AG04450 (cell line): ENCODE measurements at regions not wholly inside any gene's neighbourhood (a gene's known extent, or its start where the extent isn't known, plus 50 kb on each side); places are given as distances from the start of the nearest gene placed in this dataset.
"Not testable (repeated sequence)": the region's sequence is repeated elsewhere in the genome, so short reads cannot be mapped to it uniquely, and the experiment has no call there.

Source experiments
- CTCF ChIA-PET: fragments of 300-600, 350-600 bp; formaldehyde crosslinking; extraction: SDS; loops from one replicate; lab custom pipeline; 2022; ENCODE audit warnings: antibody characterized with exemption, inconsistent platforms; lab: Charles Lee
- POLR2A ChIA-PET: fragments of 350-600 bp; formaldehyde crosslinking; extraction: SDS; loops from one replicate; lab custom pipeline; 2021; ENCODE audit warnings: antibody characterized with exemption, inconsistent platforms; lab: Yijun Ruan, JAX
- DNase-seq: peaks from one replicate; pipeline ENCODE4 v3.0.0-alpha.2; 2011; ENCODE audit warnings: low read depth, low spot score
- H3K27ac ChIP-seq: one replicate; pipeline ENCODE4 v1.5.1; 2012; ENCODE audit warnings: low read depth, low read length, control low read depth
- H3K27me3 ChIP-seq: one replicate; pipeline ENCODE4 v1.6.0; 2012; ENCODE audit warnings: low read length; ENCODE audit not compliant: control insufficient read depth, insufficient read depth
- H3K4me3 ChIP-seq: 2 replicates; pipeline ENCODE4 v1.5.1; 2011; ENCODE audit warnings: mild to moderate bottlenecking, low read depth, low read length, control low read depth
- H3K9me3 ChIP-seq: 2 replicates; pipeline ENCODE4 v1.5.1; 2012; ENCODE audit warnings: low read length; ENCODE audit not compliant: control insufficient read depth, insufficient read depth
- TF ChIP-seq, protein P1 (sequence below): IDR thresholded peaks from 2 replicates; pipeline ENCODE4 v1.5.1; 2011; ENCODE audit warnings: low read depth, low read length, control low read depth, inconsistent platforms

DNA sequence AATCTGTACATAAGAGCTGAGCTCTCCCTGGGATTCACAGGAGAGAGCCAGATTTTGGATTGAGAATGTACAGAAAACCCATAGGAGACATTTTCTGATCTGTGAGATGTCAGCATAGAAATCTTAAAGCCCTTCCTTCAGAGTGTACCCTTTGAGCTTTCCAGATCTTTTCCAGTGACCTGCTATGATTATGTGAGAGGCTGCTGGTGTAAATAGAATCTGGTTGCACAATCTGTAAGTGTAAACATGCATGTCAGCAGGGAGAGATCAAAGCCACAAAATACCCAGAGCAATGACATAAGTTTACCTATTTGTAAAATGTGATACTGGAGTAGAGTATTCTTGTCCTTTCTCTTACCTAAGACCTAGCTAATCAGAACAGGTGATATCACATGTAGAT, 471.9 kb downstream of the FOXD4L5 start:
- POLR2A ChIA-PET, DNase-seq, H3K27ac ChIP-seq, H3K4me3 ChIP-seq, H3K27me3 ChIP-seq, H3K9me3 ChIP-seq, CTCF ChIA-PET: not testable (repeated sequence)

DNA sequence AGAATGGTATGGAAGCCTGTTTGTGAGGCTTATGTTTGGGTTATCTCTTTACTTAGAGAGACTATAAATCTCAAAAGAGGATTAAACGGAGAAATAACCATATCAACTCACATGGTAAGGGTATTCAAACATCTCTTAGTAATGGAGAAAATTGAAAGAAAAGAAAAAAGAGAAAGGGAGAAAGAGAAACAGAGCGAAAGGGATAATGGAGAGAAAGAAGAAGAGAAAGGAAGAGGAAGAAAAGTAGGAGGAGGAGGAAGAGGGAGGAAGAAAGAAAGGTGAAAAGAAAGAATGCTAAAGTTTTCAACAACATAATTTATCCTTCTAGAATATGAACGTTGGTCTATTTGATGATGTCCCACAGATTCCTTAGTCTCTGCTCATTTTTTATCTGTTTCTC, 506.3 kb downstream of the FOXD4L5 start:
- H3K9me3 ChIP-seq, POLR2A ChIA-PET, H3K27ac ChIP-seq, CTCF ChIA-PET, DNase-seq, H3K4me3 ChIP-seq, H3K27me3 ChIP-seq: not testable (repeated sequence)

DNA sequence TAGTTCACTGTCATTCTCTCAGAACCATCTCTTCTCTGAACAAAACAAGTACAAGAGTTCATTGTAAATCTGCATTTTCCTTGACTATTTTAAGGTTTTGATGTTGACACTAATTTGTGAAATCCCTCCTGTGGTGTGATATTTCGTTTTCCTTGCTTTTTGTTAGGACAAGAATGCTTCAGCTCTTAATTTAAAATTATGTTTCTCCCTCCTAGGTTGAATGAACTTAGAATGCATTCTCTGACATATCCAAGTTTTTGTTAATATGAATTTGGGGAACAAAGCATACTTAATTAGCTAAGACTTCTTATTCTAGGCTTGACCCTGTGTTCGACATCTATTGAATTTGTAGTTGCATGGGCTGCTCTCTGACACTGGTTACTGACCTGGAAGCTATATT, 508.7 kb downstream of the FOXD4L5 start:
- POLR2A ChIA-PET, H3K27me3 ChIP-seq, H3K9me3 ChIP-seq, DNase-seq, H3K27ac ChIP-seq, CTCF ChIA-PET, H3K4me3 ChIP-seq: not testable (repeated sequence)

DNA sequence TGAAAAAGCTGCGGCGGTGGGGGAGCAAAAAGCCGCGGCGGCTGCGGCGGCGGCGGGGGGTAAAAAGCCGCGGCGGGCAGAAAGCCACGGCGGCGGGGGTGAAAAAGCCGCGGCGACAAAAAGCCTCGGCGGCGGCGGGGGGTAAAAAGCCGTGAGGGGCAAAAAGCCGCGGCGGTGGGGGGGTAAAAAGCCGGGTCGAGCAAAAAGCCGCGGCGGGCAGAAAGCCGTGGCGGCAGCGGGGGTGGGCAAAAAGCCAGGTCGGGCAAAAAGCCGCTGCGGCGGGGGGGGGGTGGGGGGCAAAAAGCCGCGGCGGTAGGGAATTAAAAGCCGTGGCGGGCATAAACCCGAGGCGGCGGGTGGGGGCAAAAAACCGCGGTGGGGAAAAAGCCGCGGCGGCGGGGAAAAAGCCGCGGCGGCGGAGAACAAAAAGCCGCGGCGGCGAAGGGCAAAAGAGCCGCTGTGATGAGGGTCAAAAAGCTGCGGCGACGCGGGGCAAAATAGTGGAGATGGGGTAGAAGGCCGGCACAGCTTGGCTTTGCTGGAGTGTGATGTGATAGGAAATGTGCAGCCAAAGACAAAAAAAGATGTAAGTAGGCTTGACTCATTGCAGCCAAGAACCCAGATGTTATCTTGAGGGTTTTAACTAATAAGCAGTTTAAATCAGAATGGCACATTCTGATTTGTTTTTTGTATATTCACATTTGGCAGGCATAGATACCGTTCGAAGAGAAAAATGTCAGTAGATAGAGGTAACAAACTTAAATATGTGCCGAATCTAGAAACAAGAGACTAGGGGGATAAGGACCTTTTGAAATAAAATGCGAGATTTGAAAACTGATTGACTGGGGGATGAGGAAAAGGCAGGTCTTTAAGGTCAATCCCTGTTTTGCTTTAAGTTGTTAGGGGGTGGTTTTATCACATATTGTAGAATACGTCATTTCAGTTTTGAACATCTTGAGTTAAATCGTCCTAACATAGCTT, 509.9 kb downstream of the FOXD4L5 start:
- H3K4me3 ChIP-seq, DNase-seq, H3K27me3 ChIP-seq, POLR2A ChIA-PET, CTCF ChIA-PET, H3K9me3 ChIP-seq, H3K27ac ChIP-seq: not testable (repeated sequence)

DNA sequence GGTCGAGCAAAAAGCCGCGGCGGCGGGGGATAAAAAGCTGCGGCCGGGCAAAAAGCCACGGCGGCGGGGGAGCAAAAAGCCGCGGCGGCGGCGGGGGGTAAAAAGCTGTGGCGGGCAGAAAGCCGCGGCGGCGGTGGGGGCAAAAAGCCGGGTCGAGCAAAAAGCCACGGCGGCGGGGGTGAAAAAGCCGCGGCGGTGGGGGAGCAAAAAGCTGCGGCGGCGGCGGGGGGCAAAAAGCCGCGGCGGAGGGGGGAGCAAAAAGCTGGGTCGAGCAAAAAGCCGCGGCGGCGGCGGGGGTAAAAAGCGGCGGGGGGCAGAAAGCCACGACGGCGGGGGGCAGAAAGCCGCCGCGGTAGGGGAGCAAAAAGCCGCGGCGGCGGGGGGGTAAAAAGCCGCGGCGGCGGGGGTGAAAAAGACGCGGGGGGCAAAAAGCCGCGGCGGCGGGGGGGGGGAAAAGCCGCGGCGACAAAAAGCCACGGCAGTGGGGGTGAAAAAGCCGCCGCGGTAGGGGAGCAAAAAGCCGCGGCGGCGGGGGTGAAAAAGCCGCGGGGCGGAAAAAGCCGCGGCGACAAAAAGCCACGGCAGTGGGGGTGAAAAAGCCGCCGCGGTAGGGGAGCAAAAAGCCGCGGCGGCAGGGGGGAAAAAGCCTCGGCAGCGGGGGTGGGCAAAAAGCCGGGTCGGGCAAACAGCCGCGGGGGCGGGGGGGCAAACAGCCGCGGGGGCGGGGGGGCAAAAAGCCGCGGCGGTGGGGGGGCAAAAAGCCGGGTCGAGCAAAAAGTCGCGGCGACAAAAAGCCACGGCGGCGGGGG, 510.8 kb downstream of the FOXD4L5 start:
- DNase-seq, H3K27ac ChIP-seq, H3K4me3 ChIP-seq, H3K27me3 ChIP-seq, H3K9me3 ChIP-seq, CTCF ChIA-PET, POLR2A ChIA-PET: not testable (repeated sequence)

DNA sequence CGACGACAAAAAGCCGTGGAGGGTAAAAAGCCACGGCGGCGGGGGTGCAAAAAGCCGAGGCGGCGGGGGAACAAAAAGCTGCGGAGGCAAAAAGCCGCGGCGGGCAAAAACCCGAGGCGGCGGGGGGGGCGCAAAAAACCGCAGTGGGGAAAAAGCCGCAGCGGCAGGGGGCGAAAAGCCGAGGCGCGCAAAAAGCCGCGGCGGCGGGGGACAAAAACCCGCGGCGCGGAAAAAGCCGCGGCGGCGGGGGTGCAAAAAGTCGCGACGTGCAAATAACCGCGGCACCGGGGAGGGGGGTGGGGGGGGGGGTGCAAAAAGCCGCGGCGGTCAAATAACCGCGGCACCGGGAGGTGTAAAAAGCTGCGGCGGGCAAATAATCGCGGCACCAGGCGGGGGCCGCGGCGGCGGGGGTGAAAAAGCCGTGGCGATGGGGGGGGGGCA, 511.5 kb downstream of the FOXD4L5 start:
- DNase-seq, result no peak
- H3K9me3 ChIP-seq, result no peaks in the 10 kb centered on the region
- H3K27ac ChIP-seq, result no peak overlapping the region
- ChIA-PET POLR2A (no interaction called here), CTCF (no interaction called here)
- H3K4me3 ChIP-seq, result peak overlapping the region; percentile 10; the same call in 1 of the 2 replicates
- no peaks in the 10 kb centered on the region for H3K27me3 ChIP-seq
- TF ChIP-seq, protein P1, sequence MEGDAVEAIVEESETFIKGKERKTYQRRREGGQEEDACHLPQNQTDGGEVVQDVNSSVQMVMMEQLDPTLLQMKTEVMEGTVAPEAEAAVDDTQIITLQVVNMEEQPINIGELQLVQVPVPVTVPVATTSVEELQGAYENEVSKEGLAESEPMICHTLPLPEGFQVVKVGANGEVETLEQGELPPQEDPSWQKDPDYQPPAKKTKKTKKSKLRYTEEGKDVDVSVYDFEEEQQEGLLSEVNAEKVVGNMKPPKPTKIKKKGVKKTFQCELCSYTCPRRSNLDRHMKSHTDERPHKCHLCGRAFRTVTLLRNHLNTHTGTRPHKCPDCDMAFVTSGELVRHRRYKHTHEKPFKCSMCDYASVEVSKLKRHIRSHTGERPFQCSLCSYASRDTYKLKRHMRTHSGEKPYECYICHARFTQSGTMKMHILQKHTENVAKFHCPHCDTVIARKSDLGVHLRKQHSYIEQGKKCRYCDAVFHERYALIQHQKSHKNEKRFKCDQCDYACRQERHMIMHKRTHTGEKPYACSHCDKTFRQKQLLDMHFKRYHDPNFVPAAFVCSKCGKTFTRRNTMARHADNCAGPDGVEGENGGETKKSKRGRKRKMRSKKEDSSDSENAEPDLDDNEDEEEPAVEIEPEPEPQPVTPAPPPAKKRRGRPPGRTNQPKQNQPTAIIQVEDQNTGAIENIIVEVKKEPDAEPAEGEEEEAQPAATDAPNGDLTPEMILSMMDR, result no peak

DNA sequence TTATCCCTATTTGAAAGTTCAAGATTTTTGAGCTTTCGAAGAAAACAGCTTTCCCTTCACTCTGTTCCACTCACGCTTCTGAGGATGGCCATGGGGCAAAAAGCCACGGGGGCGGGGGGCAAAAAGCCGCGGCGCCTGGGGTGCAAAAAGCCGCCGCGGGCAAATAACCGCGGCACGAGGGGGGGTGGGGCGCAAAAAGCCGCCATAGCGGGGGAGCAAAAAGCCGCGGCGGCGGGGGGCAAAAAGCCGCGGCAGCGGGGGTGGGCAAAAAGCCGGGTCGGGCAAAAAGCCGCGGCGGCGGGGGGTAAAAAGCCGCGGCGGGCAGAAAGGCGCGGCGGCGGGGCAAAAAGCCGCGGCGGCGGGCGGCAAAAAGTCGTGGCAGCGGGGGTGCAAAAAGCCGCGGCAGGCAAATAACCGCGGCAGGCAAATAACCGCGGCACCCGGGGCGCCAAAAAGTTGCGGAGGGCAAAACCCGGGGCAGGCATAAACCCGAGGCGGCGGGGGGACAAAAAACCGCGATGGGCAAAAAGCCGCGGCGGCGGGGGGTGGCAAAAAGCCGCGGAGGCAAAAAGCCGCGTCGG, 512.2 kb downstream of the FOXD4L5 start:
- H3K27me3 ChIP-seq, H3K27ac ChIP-seq, DNase-seq, CTCF ChIA-PET, H3K9me3 ChIP-seq, POLR2A ChIA-PET, H3K4me3 ChIP-seq: not testable (repeated sequence)

DNA sequence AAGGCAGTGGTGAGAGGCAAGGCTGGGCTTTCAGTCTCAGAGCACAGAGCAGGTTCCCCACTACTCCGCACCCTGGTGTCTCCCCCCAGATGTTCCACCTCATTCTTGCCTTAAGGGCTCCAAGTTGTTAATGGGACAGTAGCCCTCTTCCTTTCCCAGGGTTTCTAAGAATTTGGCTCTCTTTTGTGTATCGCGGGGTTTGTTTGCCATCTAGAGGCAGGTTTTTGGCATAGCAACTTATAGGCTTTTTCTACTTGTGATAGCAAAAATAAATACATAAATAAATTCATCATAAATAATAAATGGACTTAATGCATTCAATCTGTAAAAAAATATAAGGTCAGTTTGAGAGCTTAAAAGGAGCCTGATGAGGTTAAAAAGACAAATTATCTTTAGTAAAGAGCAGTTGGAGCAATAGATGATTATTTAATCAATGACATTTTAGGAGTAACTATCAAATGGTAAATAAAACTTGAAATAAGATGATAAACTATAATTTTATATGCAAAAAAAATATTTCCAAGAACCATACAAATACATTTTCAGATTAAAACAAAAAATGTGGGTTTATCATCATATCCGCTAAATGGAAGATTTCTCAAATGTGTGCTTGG, 512.8 kb downstream of the FOXD4L5 start:
- DNase-seq, H3K27ac ChIP-seq, POLR2A ChIA-PET, CTCF ChIA-PET, H3K9me3 ChIP-seq, H3K27me3 ChIP-seq, H3K4me3 ChIP-seq: not testable (repeated sequence)
